ENCODE measurements at regions not wholly inside any gene's neighbourhood (a gene's known extent, or its start where the extent isn't known, plus 50 kb on each side); places are given as distances from the start of the nearest gene placed in this dataset.

DNA sequence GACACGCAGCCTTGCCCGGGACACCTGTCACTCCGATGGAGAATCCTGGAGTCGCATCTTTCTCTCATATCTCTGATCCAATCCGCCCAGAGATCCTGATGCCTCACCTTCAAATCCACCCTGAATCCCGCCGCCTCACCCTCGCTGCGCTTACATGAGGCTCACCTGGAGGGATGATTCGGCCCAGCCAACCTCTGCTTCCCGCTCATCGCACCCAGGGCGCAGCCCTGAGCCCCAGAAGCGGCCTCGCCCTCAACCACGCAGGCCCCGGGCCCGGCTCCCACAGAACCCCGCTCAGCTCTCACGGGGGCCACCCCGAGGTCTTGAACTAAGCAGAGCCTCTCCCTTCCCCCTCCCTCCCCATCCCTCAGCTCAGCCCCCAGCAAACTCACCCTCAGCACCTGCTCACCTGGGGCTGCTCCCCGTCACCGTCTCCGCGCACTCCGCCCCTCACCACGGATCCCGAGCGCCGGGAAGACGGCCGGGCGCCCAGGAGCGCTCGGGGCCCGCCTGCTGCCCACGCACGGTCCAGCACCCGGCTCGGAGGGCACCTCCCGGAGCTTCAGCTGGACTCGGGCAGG, 160.0 kb downstream of the NDUFA10 start:
- CTCF ChIA-PET = no interaction called here
- POLR2A ChIA-PET = no interaction called here
- DNase-seq (ENCODE audit: low read depth, low spot score) = no peak
- TF ChIP-seq, protein P1, sequence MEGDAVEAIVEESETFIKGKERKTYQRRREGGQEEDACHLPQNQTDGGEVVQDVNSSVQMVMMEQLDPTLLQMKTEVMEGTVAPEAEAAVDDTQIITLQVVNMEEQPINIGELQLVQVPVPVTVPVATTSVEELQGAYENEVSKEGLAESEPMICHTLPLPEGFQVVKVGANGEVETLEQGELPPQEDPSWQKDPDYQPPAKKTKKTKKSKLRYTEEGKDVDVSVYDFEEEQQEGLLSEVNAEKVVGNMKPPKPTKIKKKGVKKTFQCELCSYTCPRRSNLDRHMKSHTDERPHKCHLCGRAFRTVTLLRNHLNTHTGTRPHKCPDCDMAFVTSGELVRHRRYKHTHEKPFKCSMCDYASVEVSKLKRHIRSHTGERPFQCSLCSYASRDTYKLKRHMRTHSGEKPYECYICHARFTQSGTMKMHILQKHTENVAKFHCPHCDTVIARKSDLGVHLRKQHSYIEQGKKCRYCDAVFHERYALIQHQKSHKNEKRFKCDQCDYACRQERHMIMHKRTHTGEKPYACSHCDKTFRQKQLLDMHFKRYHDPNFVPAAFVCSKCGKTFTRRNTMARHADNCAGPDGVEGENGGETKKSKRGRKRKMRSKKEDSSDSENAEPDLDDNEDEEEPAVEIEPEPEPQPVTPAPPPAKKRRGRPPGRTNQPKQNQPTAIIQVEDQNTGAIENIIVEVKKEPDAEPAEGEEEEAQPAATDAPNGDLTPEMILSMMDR (IDR thresholded peaks at IDR 0.05; ENCODE audit: insufficient read depth, low read length, missing control alignments) = no peak
- no peak overlapping the region for H3K4me3 ChIP-seq (ENCODE audit: low read depth, low read length)

DNA sequence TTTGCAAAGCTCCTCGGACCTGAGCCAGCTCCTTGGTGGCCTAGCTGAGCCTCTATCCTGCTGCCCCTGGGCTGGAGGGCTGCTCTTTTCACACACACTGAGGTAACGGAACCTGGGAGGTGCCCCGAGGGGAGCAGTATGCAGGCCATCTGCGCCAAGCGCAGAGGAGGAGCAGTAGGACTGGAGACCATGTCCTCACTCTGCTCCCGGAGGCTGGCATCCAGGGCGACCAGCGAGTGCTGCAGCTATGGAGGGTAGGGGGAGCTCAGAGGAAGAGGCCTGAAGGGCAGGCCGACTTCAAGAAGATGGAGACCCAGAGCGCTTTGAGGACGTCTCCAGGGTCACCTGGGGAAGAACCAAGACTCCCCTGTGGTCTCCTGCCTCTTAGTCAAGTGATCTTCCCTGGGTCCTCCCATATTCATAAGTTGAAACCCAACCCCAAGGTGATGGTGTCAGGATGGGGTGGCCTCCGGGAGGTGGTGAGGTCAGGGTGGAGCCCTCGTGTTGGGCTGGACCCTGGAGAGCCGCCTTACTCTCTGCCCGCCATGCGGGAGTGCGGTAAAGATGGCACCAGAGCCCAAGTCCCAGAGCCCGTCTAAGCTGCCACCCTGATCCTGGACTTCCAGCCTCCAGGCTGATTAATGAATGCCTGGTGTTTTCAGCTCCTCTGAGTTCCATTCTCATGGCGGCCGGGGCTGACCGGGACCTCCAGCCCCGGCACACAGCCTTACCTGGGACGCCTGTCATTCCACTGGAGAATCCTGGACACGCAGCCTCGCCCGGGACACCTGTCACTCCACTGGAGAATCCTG, 160.7 kb downstream of the NDUFA10 start:
- CTCF ChIA-PET = no interaction called here
- TF ChIP-seq, protein P1 (IDR thresholded peaks at IDR 0.05; ENCODE audit: insufficient read depth, low read length, missing control alignments) = no peak
- POLR2A ChIA-PET = no interaction called here
- DNase-seq (ENCODE audit: low read depth, low spot score) = no peak
- H3K4me3 ChIP-seq (ENCODE audit: low read depth, low read length) = no peak overlapping the region

DNA sequence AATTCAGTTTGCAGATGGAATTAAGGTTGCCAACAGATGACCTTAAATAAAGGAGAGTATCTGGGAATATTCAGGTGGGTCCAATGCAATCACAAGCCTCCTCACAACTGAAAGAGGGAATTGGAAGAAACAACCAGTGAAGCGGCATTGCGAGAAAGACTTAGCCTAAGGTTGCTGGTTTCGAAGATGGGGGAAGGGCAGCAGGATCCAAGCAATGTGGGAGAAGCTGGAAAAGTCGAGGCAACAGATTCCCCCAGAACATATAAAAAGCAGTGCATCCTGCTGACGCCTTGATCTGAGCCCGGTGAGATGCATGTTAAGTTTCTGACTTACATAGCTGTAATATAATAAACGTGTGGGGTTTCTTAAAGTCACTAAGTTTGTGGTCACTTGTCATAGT, 162.5 kb downstream of the NDUFA10 start:
- no peak overlapping the region for H3K4me3 ChIP-seq (ENCODE audit: low read depth, low read length)
- DNase-seq (ENCODE audit: low read depth, low spot score) = no peak
- ChIA-PET POLR2A (no interaction called here), CTCF (no interaction called here)
- TF ChIP-seq, protein P1 (IDR thresholded peaks at IDR 0.05; ENCODE audit: insufficient read depth, low read length, missing control alignments) = no peak

DNA sequence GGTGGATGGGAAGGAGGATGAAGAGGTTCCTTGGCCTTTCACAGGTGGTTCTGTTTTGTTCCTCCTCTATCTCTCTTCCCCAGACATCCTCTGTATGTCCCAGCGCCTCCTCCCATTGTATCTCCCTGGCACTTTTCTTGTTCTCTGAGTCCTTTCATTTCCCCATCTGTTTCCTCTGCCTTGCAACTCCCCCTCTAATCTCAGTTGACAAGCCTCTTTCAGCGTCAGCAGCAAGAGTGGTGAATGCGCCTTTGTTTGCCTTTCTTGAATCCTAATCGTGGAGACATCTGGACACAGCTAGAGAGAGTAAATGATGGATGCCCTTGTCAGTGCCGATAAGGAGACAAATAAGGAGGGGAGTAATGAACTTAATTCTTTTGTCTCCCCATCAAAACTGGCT, 167.0 kb downstream of the NDUFA10 start:
- TF ChIP-seq, protein P1 (IDR thresholded peaks at IDR 0.05; ENCODE audit: insufficient read depth, low read length, missing control alignments) = no peak
- no peak overlapping the region for H3K4me3 ChIP-seq (ENCODE audit: low read depth, low read length)
- ChIA-PET CTCF (no interaction called here), POLR2A (no interaction called here)
- DNase-seq (ENCODE audit: low read depth, low spot score) = no peak

DNA sequence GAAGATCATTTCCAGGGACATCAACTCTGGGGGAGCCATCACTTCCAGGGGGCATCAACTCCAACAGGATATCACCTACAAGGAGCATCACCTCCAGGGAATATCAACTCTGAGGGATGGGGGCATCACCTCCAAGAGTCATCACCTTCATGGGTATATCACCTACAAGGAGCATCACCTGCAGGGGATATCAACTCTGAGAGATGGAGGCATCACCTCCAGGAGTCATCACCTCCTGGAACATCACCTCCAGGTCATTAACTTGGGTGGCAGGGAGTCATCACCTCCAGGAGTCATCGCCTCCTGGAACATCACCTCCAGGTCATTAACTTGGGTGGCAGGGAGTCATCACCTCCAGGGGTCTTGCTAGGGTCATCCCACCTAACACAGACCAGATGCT, 167.6 kb downstream of the NDUFA10 start:
- POLR2A ChIA-PET = no interaction called here
- CTCF ChIA-PET = no interaction called here
- TF ChIP-seq, protein P1 (IDR thresholded peaks at IDR 0.05; ENCODE audit: insufficient read depth, low read length, missing control alignments) = no peak
- no peak overlapping the region for H3K4me3 ChIP-seq (ENCODE audit: low read depth, low read length)
- no peak for DNase-seq (ENCODE audit: low read depth, low spot score)

DNA sequence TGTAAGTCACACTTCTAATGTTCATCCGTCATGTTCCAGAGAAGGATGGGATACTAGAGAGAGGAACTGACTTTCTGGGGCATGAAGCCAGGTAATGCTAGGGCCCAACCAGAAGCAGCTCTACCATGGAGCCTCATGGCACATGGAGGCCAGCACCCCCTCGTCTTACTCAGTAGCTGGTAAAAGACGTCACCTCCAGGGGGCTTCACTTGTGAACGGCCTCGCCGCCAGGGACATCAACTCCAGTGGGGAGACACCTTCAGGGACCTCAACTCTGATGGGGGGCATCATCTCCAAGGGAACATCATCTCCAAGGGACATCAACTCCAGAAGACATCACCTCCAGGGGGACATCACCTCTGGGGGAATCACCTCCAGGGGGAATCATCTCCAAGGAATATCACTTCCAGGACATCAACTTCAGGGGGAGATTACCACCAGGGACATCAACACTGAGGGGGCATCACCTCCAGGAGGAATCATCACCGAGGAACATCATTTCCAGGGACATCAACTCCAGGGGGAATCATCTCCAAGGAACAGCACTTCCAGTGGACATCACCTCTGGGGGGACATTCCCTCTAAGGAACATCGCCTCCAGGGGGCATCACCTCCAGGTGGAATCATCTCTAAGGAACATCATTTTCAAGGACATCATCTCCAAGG, 168.4 kb downstream of the NDUFA10 start:
- ChIA-PET POLR2A (no interaction called here), CTCF (no interaction called here)
- TF ChIP-seq, protein P1 (IDR thresholded peaks at IDR 0.05; ENCODE audit: insufficient read depth, low read length, missing control alignments) = no peak
- no peak overlapping the region for H3K4me3 ChIP-seq (ENCODE audit: low read depth, low read length)
- DNase-seq (ENCODE audit: low read depth, low spot score) = no peak
